ENCODE measurements at regions not wholly inside any gene's neighbourhood (a gene's known extent, or its start where the extent isn't known, plus 50 kb on each side); places are given as distances from the start of the nearest gene placed in this dataset.
A peak's percentile ranks its signal among the peaks of the same experiment; 100 is the strongest.

- no peaks in the 10 kb centered on the region for H3K36me3 ChIP-seq (ENCODE audit: control insufficient read depth in 3 of 3, insufficient read depth in 2 of 3, low read depth in 1 of 3, low read length in 3 of 3)
- H3K9me3 ChIP-seq (ENCODE audit: control insufficient read depth in 2 of 2, insufficient read depth in 1 of 2, low read depth in 1 of 2, low read length in 1 of 2) = peaks cover 0 to 6% of the 10 kb centered on the region in 2 donors
- FAIRE-seq (no peak), DNase-seq (peak in 1 of 2 donors; percentile 21)
- no peak overlapping the region for H3K27ac ChIP-seq (ENCODE audit: low read depth in 1 of 3, low read length in 2 of 3)
- H3K27me3 ChIP-seq (ENCODE audit: control insufficient read depth in 3 of 3, insufficient read depth in 3 of 3, low read length in 3 of 3) = no peaks in the 10 kb centered on the region
- H3K4me3 ChIP-seq (ENCODE audit: low read depth in 1 of 3, low read length in 3 of 3) = no peak overlapping the region
- 46 to 66% (median 52%) methylated on average over 2 of the region's 2 CpGs for whole genome bisulfite sequencing, 3 donors
- no peaks in the 10 kb centered on the region for H3K4me1 ChIP-seq (ENCODE audit: control insufficient read depth in 3 of 3, insufficient read depth in 2 of 3, low read depth in 1 of 3, low read length in 2 of 3)
Observed at GRCh38 chr4:22573198-22573597, 57.3 kb upstream of the ADGRA3 start.

GRCh38 chr4:22573641-22574040 is 57.8 kb upstream of the ADGRA3 start:
- no peak overlapping the region for H3K27ac ChIP-seq (ENCODE audit: low read depth in 1 of 3, low read length in 2 of 3)
- WGBS, 3 donors = 23 to 38% (median 30%) methylated on average over 1 of the region's 1 CpG
- H3K36me3 ChIP-seq (ENCODE audit: control insufficient read depth in 3 of 3, insufficient read depth in 2 of 3, low read depth in 1 of 3, low read length in 3 of 3) = no peaks in the 10 kb centered on the region
- no peaks in the 10 kb centered on the region for H3K4me1 ChIP-seq (ENCODE audit: control insufficient read depth in 3 of 3, insufficient read depth in 2 of 3, low read depth in 1 of 3, low read length in 2 of 3)
- H3K4me3 ChIP-seq (ENCODE audit: low read depth in 1 of 3, low read length in 3 of 3) = no peak overlapping the region
- FAIRE-seq (no peak), DNase-seq (no peak)
- H3K9me3 ChIP-seq (ENCODE audit: control insufficient read depth in 2 of 2, insufficient read depth in 1 of 2, low read depth in 1 of 2, low read length in 1 of 2) = peaks cover 0 to 6% of the 10 kb centered on the region in 2 donors
- H3K27me3 ChIP-seq (ENCODE audit: control insufficient read depth in 3 of 3, insufficient read depth in 3 of 3, low read length in 3 of 3) = no peaks in the 10 kb centered on the region

DNA sequence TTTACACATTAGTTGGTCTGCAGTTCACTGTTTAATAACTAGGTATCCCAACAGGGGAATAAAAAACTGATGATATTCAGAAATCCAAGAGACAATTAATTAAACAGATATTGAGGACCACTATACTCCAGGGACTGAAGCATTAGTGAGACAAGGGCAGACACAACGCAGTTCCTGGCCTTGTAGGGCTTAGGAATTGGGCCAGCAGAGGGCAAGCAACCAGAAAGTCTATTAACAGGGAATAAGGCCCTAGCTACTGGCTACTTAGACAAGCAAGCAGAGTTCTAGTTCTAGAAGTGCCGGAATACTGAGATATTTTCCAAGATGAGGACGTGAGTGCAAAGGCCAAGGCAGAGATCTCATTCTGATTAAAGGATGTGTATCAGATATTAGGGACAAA is 58.6 kb upstream of the ADGRA3 start:
- H3K4me1 ChIP-seq (ENCODE audit: control insufficient read depth in 3 of 3, insufficient read depth in 2 of 3, low read depth in 1 of 3, low read length in 2 of 3) = no peaks in the 10 kb centered on the region
- DNase-seq = no peak
- no peak for FAIRE-seq
- peaks cover 0 to 6% of the 10 kb centered on the region in 2 donors for H3K9me3 ChIP-seq (ENCODE audit: control insufficient read depth in 2 of 2, insufficient read depth in 1 of 2, low read depth in 1 of 2, low read length in 1 of 2)
- 72 to 82% (median 81%) methylated on average over 3 of the region's 3 CpGs for WGBS, 3 donors
- no peaks in the 10 kb centered on the region for H3K36me3 ChIP-seq (ENCODE audit: control insufficient read depth in 3 of 3, insufficient read depth in 2 of 3, low read depth in 1 of 3, low read length in 3 of 3)
- no peak overlapping the region for H3K27ac ChIP-seq (ENCODE audit: low read depth in 1 of 3, low read length in 2 of 3)
- H3K27me3 ChIP-seq (ENCODE audit: control insufficient read depth in 3 of 3, insufficient read depth in 3 of 3, low read length in 3 of 3) = no peaks in the 10 kb centered on the region
- H3K4me3 ChIP-seq (ENCODE audit: low read depth in 1 of 3, low read length in 3 of 3) = no peak overlapping the region

DNA sequence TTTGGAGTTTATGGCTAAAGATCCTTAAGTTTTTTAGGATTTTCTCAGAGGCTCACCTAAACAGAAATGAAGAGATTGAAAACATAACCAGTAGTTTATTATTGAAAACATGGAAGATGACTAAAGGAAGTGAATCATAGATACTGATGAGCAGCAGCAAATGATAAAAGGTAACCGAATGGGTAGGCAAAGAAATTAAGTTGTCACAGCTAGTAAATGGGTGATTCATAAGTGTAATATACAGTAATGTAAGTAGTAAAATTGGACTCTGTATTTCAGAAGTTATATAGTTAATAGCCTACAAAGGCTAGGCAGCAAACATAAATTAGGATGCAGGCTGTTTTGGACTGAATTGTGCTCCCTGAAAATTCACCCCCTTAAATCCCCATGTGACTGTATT is 59.0 kb upstream of the ADGRA3 start:
- WGBS, 3 donors = 39 to 70% (median 68%) methylated on average over 1 of the region's 1 CpG
- FAIRE-seq (no peak), DNase-seq (no peak)
- H3K36me3 ChIP-seq (ENCODE audit: control insufficient read depth in 3 of 3, insufficient read depth in 2 of 3, low read depth in 1 of 3, low read length in 3 of 3) = no peaks in the 10 kb centered on the region
- H3K9me3 ChIP-seq (ENCODE audit: control insufficient read depth in 2 of 2, insufficient read depth in 1 of 2, low read depth in 1 of 2, low read length in 1 of 2) = peaks cover 0 to 6% of the 10 kb centered on the region in 2 donors
- no peak overlapping the region for H3K27ac ChIP-seq (ENCODE audit: low read depth in 1 of 3, low read length in 2 of 3)
- H3K4me1 ChIP-seq (ENCODE audit: control insufficient read depth in 3 of 3, insufficient read depth in 2 of 3, low read depth in 1 of 3, low read length in 2 of 3) = no peaks in the 10 kb centered on the region
- H3K27me3 ChIP-seq (ENCODE audit: control insufficient read depth in 3 of 3, insufficient read depth in 3 of 3, low read length in 3 of 3) = no peaks in the 10 kb centered on the region
- no peak overlapping the region for H3K4me3 ChIP-seq (ENCODE audit: low read depth in 1 of 3, low read length in 3 of 3)

DNA sequence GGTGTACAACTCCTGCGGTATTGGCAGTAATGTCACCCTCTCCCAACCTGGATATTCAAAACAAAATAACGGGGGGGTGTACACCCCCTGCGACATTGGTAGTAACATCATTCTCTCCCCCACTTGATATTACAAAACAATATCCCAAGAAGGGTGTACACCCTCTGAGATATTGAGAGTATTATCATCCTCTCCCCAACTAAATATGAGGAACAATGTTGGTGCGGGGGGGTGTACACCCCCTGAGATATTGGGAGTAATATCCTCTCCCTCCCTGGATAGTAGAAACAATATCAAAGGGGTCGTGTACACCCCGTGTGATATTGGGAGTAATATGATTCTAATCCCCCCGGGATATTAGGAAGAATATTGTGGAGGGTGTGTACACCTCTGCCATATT is 71.4 kb upstream of the ADGRA3 start:
- no peak overlapping the region for H3K4me3 ChIP-seq (ENCODE audit: low read depth in 1 of 3, low read length in 3 of 3)
- H3K9me3 ChIP-seq (ENCODE audit: control insufficient read depth in 2 of 2, insufficient read depth in 1 of 2, low read depth in 1 of 2, low read length in 1 of 2) = no peaks in the 10 kb centered on the region
- DNase-seq (no peak), FAIRE-seq (no peak)
- no peaks in the 10 kb centered on the region for H3K27me3 ChIP-seq (ENCODE audit: control insufficient read depth in 3 of 3, insufficient read depth in 3 of 3, low read length in 3 of 3)
- no peaks in the 10 kb centered on the region for H3K4me1 ChIP-seq (ENCODE audit: control insufficient read depth in 3 of 3, insufficient read depth in 2 of 3, low read depth in 1 of 3, low read length in 2 of 3)
- no peaks in the 10 kb centered on the region for H3K36me3 ChIP-seq (ENCODE audit: control insufficient read depth in 3 of 3, insufficient read depth in 2 of 3, low read depth in 1 of 3, low read length in 3 of 3)
- WGBS, 3 donors = 80 to 87% (median 83%) methylated on average over 7 of the region's 7 CpGs
- no peak overlapping the region for H3K27ac ChIP-seq (ENCODE audit: low read depth in 1 of 3, low read length in 2 of 3)

DNA sequence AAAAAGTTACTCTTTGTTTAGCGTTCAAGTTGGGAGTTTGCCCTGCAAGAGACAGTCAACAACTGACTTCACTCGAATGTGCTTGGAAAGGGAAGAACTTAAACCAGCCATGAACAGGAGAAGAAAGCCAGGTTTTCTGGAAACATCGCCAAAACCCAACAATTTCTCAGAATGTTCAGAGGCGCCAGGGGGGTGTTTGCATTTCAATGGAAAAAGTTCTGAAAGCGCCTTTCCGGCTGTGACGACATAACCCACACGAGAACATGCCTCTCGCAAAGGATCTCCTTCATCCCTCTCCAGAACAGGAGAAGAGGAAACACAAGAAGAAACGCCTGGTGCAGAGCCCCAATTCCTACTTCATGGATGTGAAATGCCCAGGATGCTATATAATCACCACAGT is 78.1 kb upstream of the ADGRA3 start:
- Histone ChIP-seq H3K27ac (ENCODE audit: low read depth in 1 of 3, low read length in 2 of 3) (no peak overlapping the region), H3K4me1 (ENCODE audit: control insufficient read depth in 3 of 3, insufficient read depth in 2 of 3, low read depth in 1 of 3, low read length in 2 of 3) (no peaks in the 10 kb centered on the region), H3K4me3 (ENCODE audit: low read depth in 1 of 3, low read length in 3 of 3) (no peak overlapping the region), H3K27me3 (ENCODE audit: control insufficient read depth in 3 of 3, insufficient read depth in 3 of 3, low read length in 3 of 3) (no peaks in the 10 kb centered on the region), H3K9me3 (ENCODE audit: control insufficient read depth in 2 of 2, insufficient read depth in 1 of 2, low read depth in 1 of 2, low read length in 1 of 2) (no peaks in the 10 kb centered on the region), H3K36me3 (ENCODE audit: control insufficient read depth in 3 of 3, insufficient read depth in 2 of 3, low read depth in 1 of 3, low read length in 3 of 3) (no peaks in the 10 kb centered on the region)
- no peak for FAIRE-seq
- 85 to 91% (median 90%) methylated on average over 10 of the region's 10 CpGs for WGBS, 3 donors
- no peak for DNase-seq

DNA sequence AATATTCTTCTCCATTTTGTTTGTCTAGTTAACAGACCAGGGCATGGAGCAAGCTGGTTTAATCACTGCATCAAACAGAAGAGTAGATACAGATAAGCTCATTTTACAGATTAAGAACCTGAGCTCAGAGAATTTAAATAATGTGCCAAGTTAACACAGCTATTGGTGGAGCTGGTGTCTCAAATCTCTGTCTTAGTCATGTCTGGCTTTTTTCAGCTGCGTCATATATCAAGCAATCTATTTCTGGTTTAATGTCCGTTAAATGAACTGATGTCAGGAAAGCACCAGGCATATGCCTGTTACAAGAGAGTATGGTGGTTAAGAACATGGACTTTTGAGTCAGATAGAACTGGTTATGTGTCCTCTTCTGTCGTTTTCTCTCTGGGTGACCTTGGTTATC is 79.8 kb upstream of the ADGRA3 start:
- H3K4me1 ChIP-seq (ENCODE audit: control insufficient read depth in 3 of 3, insufficient read depth in 2 of 3, low read depth in 1 of 3, low read length in 2 of 3) = no peaks in the 10 kb centered on the region
- H3K27me3 ChIP-seq (ENCODE audit: control insufficient read depth in 3 of 3, insufficient read depth in 3 of 3, low read length in 3 of 3) = no peaks in the 10 kb centered on the region
- H3K9me3 ChIP-seq (ENCODE audit: control insufficient read depth in 2 of 2, insufficient read depth in 1 of 2, low read depth in 1 of 2, low read length in 1 of 2) = no peaks in the 10 kb centered on the region
- DNase-seq = no peak
- H3K36me3 ChIP-seq (ENCODE audit: control insufficient read depth in 3 of 3, insufficient read depth in 2 of 3, low read depth in 1 of 3, low read length in 3 of 3) = no peaks in the 10 kb centered on the region
- FAIRE-seq = no peak
- H3K27ac ChIP-seq (ENCODE audit: low read depth in 1 of 3, low read length in 2 of 3) = no peak overlapping the region
- WGBS, 3 donors = 62 to 65% (median 62%) methylated on average over 3 of the region's 3 CpGs
- no peak overlapping the region for H3K4me3 ChIP-seq (ENCODE audit: low read depth in 1 of 3, low read length in 3 of 3)

DNA sequence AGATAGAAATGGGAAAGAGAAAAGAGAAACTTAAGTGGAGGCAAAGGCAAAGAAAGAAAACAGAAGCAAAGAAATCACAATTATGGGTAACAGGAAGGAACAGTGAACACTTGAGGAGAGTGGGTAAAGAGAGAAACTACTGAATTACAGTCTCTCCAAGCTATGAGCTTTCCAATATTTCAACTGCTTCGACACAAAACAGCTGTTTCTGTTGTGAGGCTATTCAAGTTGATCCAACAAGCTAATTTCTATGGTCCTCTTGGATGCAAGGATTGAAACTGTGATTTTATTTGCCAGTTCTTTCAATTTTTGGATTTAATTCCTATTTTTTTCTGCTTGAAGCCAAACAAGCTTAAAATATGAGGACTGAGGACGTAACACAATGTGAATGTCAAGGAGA is 80.5 kb upstream of the ADGRA3 start:
- H3K36me3 ChIP-seq (ENCODE audit: control insufficient read depth in 3 of 3, insufficient read depth in 2 of 3, low read depth in 1 of 3, low read length in 3 of 3) = no peaks in the 10 kb centered on the region
- H3K27ac ChIP-seq (ENCODE audit: low read depth in 1 of 3, low read length in 2 of 3) = no peak overlapping the region
- FAIRE-seq (no peak), DNase-seq (no peak)
- H3K4me3 ChIP-seq (ENCODE audit: low read depth in 1 of 3, low read length in 3 of 3) = no peak overlapping the region
- 59 to 74% (median 60%) methylated on average over 2 of the region's 2 CpGs for WGBS, 3 donors
- no peaks in the 10 kb centered on the region for H3K9me3 ChIP-seq (ENCODE audit: control insufficient read depth in 2 of 2, insufficient read depth in 1 of 2, low read depth in 1 of 2, low read length in 1 of 2)
- no peaks in the 10 kb centered on the region for H3K27me3 ChIP-seq (ENCODE audit: control insufficient read depth in 3 of 3, insufficient read depth in 3 of 3, low read length in 3 of 3)
- H3K4me1 ChIP-seq (ENCODE audit: control insufficient read depth in 3 of 3, insufficient read depth in 2 of 3, low read depth in 1 of 3, low read length in 2 of 3) = no peaks in the 10 kb centered on the region

- FAIRE-seq (no peak), DNase-seq (no peak)
- no peaks in the 10 kb centered on the region for H3K9me3 ChIP-seq (ENCODE audit: control insufficient read depth in 2 of 2, insufficient read depth in 1 of 2, low read depth in 1 of 2, low read length in 1 of 2)
- H3K27me3 ChIP-seq (ENCODE audit: control insufficient read depth in 3 of 3, insufficient read depth in 3 of 3, low read length in 3 of 3) = no peaks in the 10 kb centered on the region
- no peak overlapping the region for H3K4me3 ChIP-seq (ENCODE audit: low read depth in 1 of 3, low read length in 3 of 3)
- H3K4me1 ChIP-seq (ENCODE audit: control insufficient read depth in 3 of 3, insufficient read depth in 2 of 3, low read depth in 1 of 3, low read length in 2 of 3) = no peaks in the 10 kb centered on the region
- WGBS, 3 donors = 88 to 92% (median 90%) methylated on average over 5 of the region's 5 CpGs
- H3K27ac ChIP-seq (ENCODE audit: low read depth in 1 of 3, low read length in 2 of 3) = no peak overlapping the region
- no peaks in the 10 kb centered on the region for H3K36me3 ChIP-seq (ENCODE audit: control insufficient read depth in 3 of 3, insufficient read depth in 2 of 3, low read depth in 1 of 3, low read length in 3 of 3)
Observed at GRCh38 chr4:22597471-22597870, 81.6 kb upstream of the ADGRA3 start.

Data from small intestine (tissue), 7 donors.